ENCODE measurements at regions not wholly inside any gene's neighbourhood (a gene's known extent, or its start where the extent isn't known, plus 50 kb on each side); places are given as distances from the start of the nearest gene placed in this dataset.

GRCh38 chr15:35921046-35921445 lies 375.1 kb upstream of the DPH6 start:
- Histone ChIP-seq H3K36me3 (ENCODE audit: insufficient read depth, low read length) (no peaks in the 10 kb centered on the region), H3K79me2 (ENCODE audit: control insufficient read depth, insufficient read depth, low read length, unreplicated experiment) (no peaks in the 10 kb centered on the region), H3K4me3 (ENCODE audit: low read depth, low read length) (no peak overlapping the region), H3K27me3 (ENCODE audit: insufficient read depth, low read length) (no peaks in the 10 kb centered on the region), H3K4me1 (ENCODE audit: control insufficient read depth, insufficient read depth, low read length, unreplicated experiment) (no peaks in the 10 kb centered on the region), H2AFZ (ENCODE audit: low read length, unreplicated experiment) (no peak overlapping the region), H3K27ac (ENCODE audit: low read depth, low read length) (no peak overlapping the region)

- H3K36me3 ChIP-seq (ENCODE audit: insufficient read depth, low read length): no peaks in the 10 kb centered on the region
- H3K27ac ChIP-seq (ENCODE audit: low read depth, low read length): no peak overlapping the region
- no peaks in the 10 kb centered on the region for H3K79me2 ChIP-seq (ENCODE audit: control insufficient read depth, insufficient read depth, low read length, unreplicated experiment)
- no peaks in the 10 kb centered on the region for H3K4me1 ChIP-seq (ENCODE audit: control insufficient read depth, insufficient read depth, low read length, unreplicated experiment)
- no peaks in the 10 kb centered on the region for H3K27me3 ChIP-seq (ENCODE audit: insufficient read depth, low read length)
- H3K4me3 ChIP-seq (ENCODE audit: low read depth, low read length): no peak overlapping the region
- no peak overlapping the region for H2AFZ ChIP-seq (ENCODE audit: low read length, unreplicated experiment)
Observed at GRCh38 chr15:35925275-35926006, 379.5 kb upstream of the DPH6 start.

- H3K4me3 ChIP-seq (ENCODE audit: low read depth, low read length): no peak overlapping the region
- no peak overlapping the region for H2AFZ ChIP-seq (ENCODE audit: low read length, unreplicated experiment)
- no peaks in the 10 kb centered on the region for H3K4me1 ChIP-seq (ENCODE audit: control insufficient read depth, insufficient read depth, low read length, unreplicated experiment)
- no peaks in the 10 kb centered on the region for H3K36me3 ChIP-seq (ENCODE audit: insufficient read depth, low read length)
- H3K79me2 ChIP-seq (ENCODE audit: control insufficient read depth, insufficient read depth, low read length, unreplicated experiment): no peaks in the 10 kb centered on the region
- H3K27me3 ChIP-seq (ENCODE audit: insufficient read depth, low read length): no peaks in the 10 kb centered on the region
- no peak overlapping the region for H3K27ac ChIP-seq (ENCODE audit: low read depth, low read length)
Observed at GRCh38 chr15:35926007-35926380, 380.0 kb upstream of the DPH6 start.

GRCh38 chr15:35928847-35929246 lies 382.9 kb upstream of the DPH6 start:
- H3K79me2 ChIP-seq (ENCODE audit: control insufficient read depth, insufficient read depth, low read length, unreplicated experiment): no peaks in the 10 kb centered on the region
- H3K4me3 ChIP-seq (ENCODE audit: low read depth, low read length): no peak overlapping the region

GRCh38 chr15:35929740-35930444 lies 383.9 kb upstream of the DPH6 start:
- H3K4me1 ChIP-seq (ENCODE audit: control insufficient read depth, insufficient read depth, low read length, unreplicated experiment): no peaks in the 10 kb centered on the region
- no peak overlapping the region for H3K27ac ChIP-seq (ENCODE audit: low read depth, low read length)
- H3K36me3 ChIP-seq (ENCODE audit: insufficient read depth, low read length): no peaks in the 10 kb centered on the region
- H3K79me2 ChIP-seq (ENCODE audit: control insufficient read depth, insufficient read depth, low read length, unreplicated experiment): no peaks in the 10 kb centered on the region
- H3K4me3 ChIP-seq (ENCODE audit: low read depth, low read length): no peak overlapping the region
- H3K27me3 ChIP-seq (ENCODE audit: insufficient read depth, low read length): no peaks in the 10 kb centered on the region
- H2AFZ ChIP-seq (ENCODE audit: low read length, unreplicated experiment): no peak overlapping the region

More at GRCh38 chr15:35928847-35929246, 382.9 kb upstream of the DPH6 start:
- H2AFZ ChIP-seq (ENCODE audit: low read length, unreplicated experiment): no peak overlapping the region
- H3K36me3 ChIP-seq (ENCODE audit: insufficient read depth, low read length): no peaks in the 10 kb centered on the region
- H3K27me3 ChIP-seq (ENCODE audit: insufficient read depth, low read length): no peaks in the 10 kb centered on the region
- H3K27ac ChIP-seq (ENCODE audit: low read depth, low read length): no peak overlapping the region
- H3K4me1 ChIP-seq (ENCODE audit: control insufficient read depth, insufficient read depth, low read length, unreplicated experiment): no peaks in the 10 kb centered on the region

- Histone ChIP-seq H3K4me1 (ENCODE audit: control insufficient read depth, insufficient read depth, low read length, unreplicated experiment) (no peaks in the 10 kb centered on the region), H3K4me3 (ENCODE audit: low read depth, low read length) (no peak overlapping the region), H3K27ac (ENCODE audit: low read depth, low read length) (no peak overlapping the region), H2AFZ (ENCODE audit: low read length, unreplicated experiment) (no peak overlapping the region), H3K27me3 (ENCODE audit: insufficient read depth, low read length) (no peaks in the 10 kb centered on the region), H3K36me3 (ENCODE audit: insufficient read depth, low read length) (no peaks in the 10 kb centered on the region), H3K79me2 (ENCODE audit: control insufficient read depth, insufficient read depth, low read length, unreplicated experiment) (no peaks in the 10 kb centered on the region)
Observed at GRCh38 chr15:35931799-35932341, 385.9 kb upstream of the DPH6 start.

DNA sequence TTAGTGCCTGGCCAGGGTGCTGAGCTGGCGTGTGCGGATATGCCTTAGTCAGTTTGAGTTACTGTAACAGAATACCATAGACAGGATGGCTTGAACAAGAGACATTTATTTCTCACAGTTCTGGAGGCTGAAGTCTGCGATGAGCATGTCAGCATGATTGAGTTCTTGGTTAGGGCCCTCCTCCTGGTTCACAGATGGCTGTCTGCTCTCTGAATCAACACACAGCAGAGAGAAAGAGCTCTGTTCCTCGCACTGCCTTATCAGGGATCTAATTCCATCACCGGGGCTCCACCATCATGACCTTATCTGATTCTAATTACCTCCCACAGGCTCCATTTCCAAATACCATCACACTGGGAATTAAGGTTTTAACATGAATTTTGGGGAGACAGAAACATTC lies 386.6 kb upstream of the DPH6 start:
- no peaks in the 10 kb centered on the region for H3K4me1 ChIP-seq (ENCODE audit: control insufficient read depth, insufficient read depth, low read length, unreplicated experiment)
- H2AFZ ChIP-seq (ENCODE audit: low read length, unreplicated experiment): no peak overlapping the region
- H3K4me3 ChIP-seq (ENCODE audit: low read depth, low read length): no peak overlapping the region
- no peaks in the 10 kb centered on the region for H3K27me3 ChIP-seq (ENCODE audit: insufficient read depth, low read length)
- H3K79me2 ChIP-seq (ENCODE audit: control insufficient read depth, insufficient read depth, low read length, unreplicated experiment): no peaks in the 10 kb centered on the region
- H3K27ac ChIP-seq (ENCODE audit: low read depth, low read length): no peak overlapping the region
- no peaks in the 10 kb centered on the region for H3K36me3 ChIP-seq (ENCODE audit: insufficient read depth, low read length)

- H2AFZ ChIP-seq (ENCODE audit: low read length, unreplicated experiment): no peak overlapping the region
- H3K79me2 ChIP-seq (ENCODE audit: control insufficient read depth, insufficient read depth, low read length, unreplicated experiment): no peaks in the 10 kb centered on the region
- H3K4me3 ChIP-seq (ENCODE audit: low read depth, low read length): no peak overlapping the region
- no peaks in the 10 kb centered on the region for H3K27me3 ChIP-seq (ENCODE audit: insufficient read depth, low read length)
- no peak overlapping the region for H3K27ac ChIP-seq (ENCODE audit: low read depth, low read length)
- no peaks in the 10 kb centered on the region for H3K36me3 ChIP-seq (ENCODE audit: insufficient read depth, low read length)
- H3K4me1 ChIP-seq (ENCODE audit: control insufficient read depth, insufficient read depth, low read length, unreplicated experiment): no peaks in the 10 kb centered on the region
Observed at GRCh38 chr15:35933531-35933930, 387.6 kb upstream of the DPH6 start.

DNA sequence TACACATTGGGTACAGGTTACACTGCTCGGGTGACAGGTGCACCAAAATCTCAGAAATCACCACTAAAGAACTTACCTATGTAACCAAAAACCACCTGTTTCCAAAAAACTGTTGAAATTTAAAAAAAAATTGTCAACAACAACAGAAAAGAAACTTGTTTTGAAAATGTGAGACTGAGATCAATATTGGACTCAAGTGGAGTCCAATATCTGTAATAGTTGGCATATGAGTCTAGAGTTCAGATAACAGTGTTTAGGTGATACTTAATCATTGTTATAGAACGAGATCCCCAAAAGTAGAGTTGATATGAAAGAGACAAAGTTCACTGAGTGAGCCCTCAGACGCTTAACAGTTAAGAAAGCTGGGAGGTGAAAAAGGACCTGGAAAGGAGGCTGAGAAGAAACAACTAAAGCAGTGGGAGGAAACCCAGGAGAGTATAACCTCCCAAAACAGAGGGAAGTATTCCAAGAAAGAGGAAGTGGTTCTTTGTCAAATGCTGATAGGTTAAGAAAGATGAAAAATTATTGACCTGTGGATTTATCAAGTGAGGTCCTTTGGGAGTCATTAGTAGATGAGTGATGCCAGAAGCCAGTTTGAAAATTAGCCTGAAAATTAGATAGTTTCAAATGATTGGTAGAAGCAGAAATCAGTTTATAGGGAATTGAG lies 388.6 kb upstream of the DPH6 start:
- Histone ChIP-seq H3K4me3 (ENCODE audit: low read depth, low read length) (no peak overlapping the region), H3K4me1 (ENCODE audit: control insufficient read depth, insufficient read depth, low read length, unreplicated experiment) (no peaks in the 10 kb centered on the region), H3K27ac (ENCODE audit: low read depth, low read length) (no peak overlapping the region), H3K36me3 (ENCODE audit: insufficient read depth, low read length) (no peaks in the 10 kb centered on the region), H3K79me2 (ENCODE audit: control insufficient read depth, insufficient read depth, low read length, unreplicated experiment) (no peaks in the 10 kb centered on the region), H3K27me3 (ENCODE audit: insufficient read depth, low read length) (no peaks in the 10 kb centered on the region), H2AFZ (ENCODE audit: low read length, unreplicated experiment) (no peak overlapping the region)

DNA sequence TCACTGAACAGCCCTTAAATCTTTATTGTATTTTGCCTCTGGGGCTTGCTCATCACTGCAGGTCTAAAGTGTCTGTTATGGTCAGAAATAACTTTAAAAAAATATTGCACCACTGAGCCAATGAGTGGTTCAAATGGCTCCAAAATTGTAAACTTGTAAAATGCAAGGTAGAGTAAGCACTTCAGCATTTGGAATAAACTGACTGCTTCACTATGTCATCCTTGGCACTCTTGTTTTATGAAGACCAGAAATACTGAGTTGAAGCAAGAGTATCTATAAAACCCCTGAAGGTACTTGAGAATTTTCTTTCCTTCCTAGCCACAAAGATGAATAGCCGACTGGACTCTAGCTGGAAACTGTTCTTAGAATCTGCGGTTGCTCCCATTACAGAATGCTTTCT lies 390.3 kb upstream of the DPH6 start:
- Histone ChIP-seq H3K79me2 (ENCODE audit: control insufficient read depth, insufficient read depth, low read length, unreplicated experiment) (no peaks in the 10 kb centered on the region), H3K27ac (ENCODE audit: low read depth, low read length) (no peak overlapping the region), H3K27me3 (ENCODE audit: insufficient read depth, low read length) (no peaks in the 10 kb centered on the region), H2AFZ (ENCODE audit: low read length, unreplicated experiment) (no peak overlapping the region), H3K4me3 (ENCODE audit: low read depth, low read length) (no peak overlapping the region), H3K4me1 (ENCODE audit: control insufficient read depth, insufficient read depth, low read length, unreplicated experiment) (no peaks in the 10 kb centered on the region), H3K36me3 (ENCODE audit: insufficient read depth, low read length) (no peaks in the 10 kb centered on the region)
